Suprapubic skin (tissue), 4 donors: ENCODE measurements at regions not wholly inside any gene's neighbourhood (a gene's known extent, or its start where the extent isn't known, plus 50 kb on each side); places are given as distances from the start of the nearest gene placed in this dataset.

Experiments used
- CTCF ChIP-seq, 2 donors: fragments of 200-600 bp in 1 of 2; fragments of 450-650 bp in 1 of 2; sonication (generic) in 1 of 2; IDR thresholded peaks; one replicate each; pipeline ENCODE4 v1.5.1; 2016 to 2019; ENCODE audit warnings: antibody characterized with exemption in 2 of 2, mild to moderate bottlenecking in 1 of 2, moderate library complexity in 1 of 2
- POLR2A ChIP-seq, 2 donors: fragments of 450-650 bp; IDR thresholded peaks; one replicate each; pipeline ENCODE4 v1.6.1; 2017; ENCODE audit warnings: antibody characterized with exemption in 2 of 2, mild to moderate bottlenecking in 2 of 2, moderate library complexity in 2 of 2
- POLR2AphosphoS5 ChIP-seq, 3 donors: sonication (generic); formaldehyde crosslinking; IDR thresholded peaks; one replicate each; pipeline ENCODE4 v1.6.1; 2017; ENCODE audit warnings: antibody characterized with exemption in 3 of 3

GRCh38 chr18:2027756-2028155 is 543.5 kb downstream of the METTL4 start:
- no peak for TF ChIP-seq CTCF (IDR thresholded peaks at IDR 0.05)
- no peak for TF ChIP-seq POLR2AphosphoS5 (IDR thresholded peaks at IDR 0.05)
- no peak for TF ChIP-seq POLR2A (IDR thresholded peaks at IDR 0.05)
